NT2/D1 (cell line): ENCODE measurements at regions not wholly inside any gene's neighbourhood (a gene's known extent, or its start where the extent isn't known, plus 50 kb on each side); places are given as distances from the start of the nearest gene placed in this dataset.

Experiments
- YY1 ChIP-seq: IDR thresholded peaks from 2 replicates; pipeline ENCODE4 v1.6.1; 2011; ENCODE audit not compliant: insufficient read length, insufficient read depth
- ZNF274 ChIP-seq: IDR thresholded peaks from 2 replicates; pipeline ENCODE4 v1.6.1; 2011; ENCODE audit warnings: mild to moderate bottlenecking, low read depth, low read length

DNA sequence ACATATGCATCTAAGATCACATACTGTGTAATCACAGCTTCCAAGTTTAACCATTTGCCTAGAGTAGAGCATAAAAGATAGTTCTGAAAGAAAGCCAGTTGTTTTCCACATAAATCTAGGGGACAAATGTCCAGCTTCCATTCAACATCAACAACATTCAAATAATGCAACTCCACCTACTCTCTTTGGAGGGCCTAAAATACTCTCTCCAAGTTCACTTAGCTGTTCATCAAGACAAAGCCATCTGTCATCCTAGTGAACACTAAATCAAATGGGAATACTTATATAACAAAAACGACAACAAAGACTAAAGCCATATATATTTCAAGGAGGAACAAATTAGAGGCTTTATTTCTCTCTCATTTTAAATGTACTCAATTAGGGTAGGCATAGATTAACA is 221.5 kb upstream of the CDH2 start:
- TF ChIP-seq YY1 (no peak), ZNF274 (no peak)
